Keratinocyte (primary cell): ENCODE measurements at regions not wholly inside any gene's neighbourhood (a gene's known extent, or its start where the extent isn't known, plus 50 kb on each side); places are given as distances from the start of the nearest gene placed in this dataset.

Experiments
- DNase-seq: peaks from one replicate; pipeline ENCODE4 v3.0.0-alpha.2; 2011; ENCODE audit warnings: low read depth, missing footprints, low spot score
- FAIRE-seq: peaks from 2 replicates; lab custom pipeline; 2011; peaks lifted over from hg19 to GRCh38; lab: Jason Lieb, UNC
- H2AFZ ChIP-seq: 2 replicates; pipeline ENCODE4 v1.6.0; 2012; ENCODE audit warnings: low read length, control low read depth, inconsistent platforms; ENCODE audit not compliant: control insufficient read depth
- H3K27ac ChIP-seq: 2 replicates; pipeline ENCODE4 v1.5.1; 2011; ENCODE audit warnings: low read length; ENCODE audit not compliant: control insufficient read depth, insufficient read depth
- H3K27me3 ChIP-seq: 3 replicates; pipeline ENCODE4 v1.6.0; 2011; ENCODE audit warnings: low read length; ENCODE audit not compliant: control insufficient read depth, insufficient read depth; ENCODE audit errors: extremely low read depth
- H3K36me3 ChIP-seq, 2 experiments: 2 replicates in 1 of 2; 3 replicates in 1 of 2; pipeline ENCODE4 v1.5.1; 2011; ENCODE audit warnings: low read length in 2 of 2, mild to moderate bottlenecking in 1 of 2; ENCODE audit not compliant: control insufficient read depth in 2 of 2, insufficient read depth in 2 of 2; ENCODE audit errors: extremely low read depth in 1 of 2
- H3K4me1 ChIP-seq: 3 replicates; pipeline ENCODE4 v1.5.1; 2011; ENCODE audit warnings: low read length; ENCODE audit not compliant: control insufficient read depth, insufficient read depth; ENCODE audit errors: extremely low read depth
- H3K4me2 ChIP-seq: 3 replicates; pipeline ENCODE4 v1.6.0; 2011; ENCODE audit warnings: low read depth, low read length; ENCODE audit not compliant: control insufficient read depth, insufficient read depth; ENCODE audit errors: extremely low read depth
- H3K4me3 ChIP-seq, 3 experiments: fragments of 200-600 bp in 1 of 3; sonication (generic) in 1 of 3; 2 replicates in 2 of 3; 3 replicates in 1 of 3; pipeline ENCODE4 v1.5.1; 2011 to 2016; ENCODE audit warnings: low read length in 3 of 3, mild to moderate bottlenecking in 3 of 3, control low read depth in 2 of 3, inconsistent platforms in 1 of 3, low read depth in 1 of 3, mixed read lengths in 1 of 3, mixed run types in 1 of 3, moderate library complexity in 1 of 3; ENCODE audit not compliant: control insufficient read depth in 2 of 3, insufficient read depth in 2 of 3; ENCODE audit errors: extremely low read depth in 1 of 3
- H3K79me2 ChIP-seq: 2 replicates; pipeline ENCODE4 v1.6.0; 2012; ENCODE audit warnings: low read length; ENCODE audit not compliant: control insufficient read depth, insufficient read depth
- H3K9ac ChIP-seq: 3 replicates; pipeline ENCODE4 v1.6.0; 2011; ENCODE audit warnings: low read length; ENCODE audit not compliant: control insufficient read depth, insufficient read depth; ENCODE audit errors: extremely low read depth
- H3K9me1 ChIP-seq: 3 replicates; pipeline ENCODE4 v1.6.0; 2011; ENCODE audit warnings: low read length; ENCODE audit not compliant: control insufficient read depth, insufficient read depth; ENCODE audit errors: extremely low read depth
- H3K9me3 ChIP-seq: 2 replicates; pipeline ENCODE4 v1.5.1; 2012; ENCODE audit warnings: low read depth, low read length; ENCODE audit not compliant: control insufficient read depth
- H4K20me1 ChIP-seq: 3 replicates; pipeline ENCODE4 v1.6.0; 2011; ENCODE audit warnings: low read length; ENCODE audit not compliant: control insufficient read depth, insufficient read depth; ENCODE audit errors: extremely low read depth
- CTCF ChIP-seq, 3 experiments: IDR thresholded peaks in 1 of 3; conservative IDR thresholded peaks in 1 of 3; optimal IDR thresholded peaks in 1 of 3; 2 replicates in 2 of 3; 3 replicates in 1 of 3; pipeline versions ENCODE3 to v1.5.1; 2011; ENCODE audit warnings: low read length in 3 of 3, mild to moderate bottlenecking in 3 of 3, moderate library complexity in 2 of 3, control low read depth in 1 of 3, inconsistent platforms in 1 of 3; ENCODE audit not compliant: insufficient read depth in 2 of 3; ENCODE audit errors: extremely low read depth in 1 of 3
- EZH2 ChIP-seq: IDR thresholded peaks from one replicate; pipeline ENCODE4 v1.6.1; 2012; ENCODE audit warnings: inconsistent platforms, mild to moderate bottlenecking, low read length, moderate library complexity
- dilution Hi-C: fragments of 300-500 bp; cut with MboI; formaldehyde crosslinking; loops from one replicate; pipeline ENCODE4 v1.7.0; 2020; ENCODE audit warnings: low sequenced_read_pairs; ENCODE audit not compliant: extremely low pct_ligation_motif_present

- FAIRE-seq, result no peak
- Histone ChIP-seq H3K4me3 (no peak overlapping the region), H3K27ac (no peak overlapping the region), H3K9ac (no peak overlapping the region), H3K9me1 (no peaks in the 10 kb centered on the region), H3K4me1 (no peaks in the 10 kb centered on the region), H3K27me3 (no peaks in the 10 kb centered on the region), H3K79me2 (no peaks in the 10 kb centered on the region), H2AFZ (no peak overlapping the region), H4K20me1 (no peaks in the 10 kb centered on the region), H3K4me2 (no peak overlapping the region), H3K36me3 (no peaks in the 10 kb centered on the region), H3K9me3 (no peaks in the 10 kb centered on the region)
- DNase-seq, result no peak
- dilution Hi-C loops, result no loop called here
- TF ChIP-seq CTCF (optimal IDR thresholded peaks at IDR 0.05 in 1 of 3, IDR thresholded peaks at IDR 0.05 in 1 of 3, conservative IDR thresholded peaks at IDR 0.05 in 1 of 3; ENCODE audit: extremely low read depth in 1 of 3, insufficient read depth in 2 of 3, low read length in 3 of 3), result no peak
- no peak for TF ChIP-seq EZH2
Observed at GRCh38 chr14:44412858-44413569, 94.1 kb downstream of the FSCB start.

GRCh38 chr14:44405011-44405486, 102.0 kb downstream of the FSCB start:
- no peak overlapping the region for H3K27ac ChIP-seq

More at GRCh38 chr14:44405011-44405486, 102.0 kb downstream of the FSCB start:
- Histone ChIP-seq H3K9ac (no peak overlapping the region), H3K36me3 (no peaks in the 10 kb centered on the region), H3K79me2 (no peaks in the 10 kb centered on the region), H3K9me1 (no peaks in the 10 kb centered on the region), H3K4me1 (no peaks in the 10 kb centered on the region), H4K20me1 (no peaks in the 10 kb centered on the region), H3K9me3 (no peaks in the 10 kb centered on the region), H2AFZ (no peak overlapping the region), H3K4me2 (no peak overlapping the region), H3K4me3 (no peak overlapping the region), H3K27me3 (no peaks in the 10 kb centered on the region)
- FAIRE-seq, result no peak
- dilution Hi-C loops, result no loop called here
- TF ChIP-seq CTCF (optimal IDR thresholded peaks at IDR 0.05 in 1 of 3, IDR thresholded peaks at IDR 0.05 in 1 of 3, conservative IDR thresholded peaks at IDR 0.05 in 1 of 3; ENCODE audit: extremely low read depth in 1 of 3, insufficient read depth in 2 of 3, low read length in 3 of 3) (no peak), EZH2 (no peak)
- DNase-seq, result no peak
